Renal cortical epithelial cell (primary cell): ENCODE measurements at regions not wholly inside any gene's neighbourhood (a gene's known extent, or its start where the extent isn't known, plus 50 kb on each side); places are given as distances from the start of the nearest gene placed in this dataset.
"Not testable (repeated sequence)": the region's sequence is repeated elsewhere in the genome, so short reads cannot be mapped to it uniquely, and the experiment has no call there.

Source experiments
- DNase-seq: peaks from one replicate; pipeline ENCODE4 v3.0.0-alpha.2; 2011; ENCODE audit warnings: low read depth

- not testable (repeated sequence) for DNase-seq
These were observed 71.0 kb downstream of the DAPL1 start for GRCh38 chr2:158866082-158866481.

- not testable (repeated sequence) for DNase-seq
These were observed 72.5 kb downstream of the DAPL1 start for GRCh38 chr2:158867531-158868191.

GRCh38 chr2:158868386-158868785, 73.3 kb downstream of the DAPL1 start:
- peak; percentile 8 for DNase-seq

- DNase-seq, result not testable (repeated sequence)
These were observed 74.0 kb downstream of the DAPL1 start for GRCh38 chr2:158869122-158869521.

GRCh38 chr2:158869609-158870008, 74.5 kb downstream of the DAPL1 start:
- DNase-seq, result not testable (repeated sequence)

- no peak for DNase-seq
These were observed 82.9 kb downstream of the DAPL1 start for GRCh38 chr2:158878003-158878402.

GRCh38 chr2:158879229-158879903, 84.2 kb downstream of the DAPL1 start:
- no peak for DNase-seq

GRCh38 chr2:158882297-158882696, 86.1 kb upstream of the TANC1 start:
- no peak for DNase-seq

- not testable (repeated sequence) for DNase-seq
These were observed 83.9 kb upstream of the TANC1 start for GRCh38 chr2:158884552-158884951.

- peak; percentile 16 for DNase-seq
These were observed 83.3 kb upstream of the TANC1 start for GRCh38 chr2:158885018-158885678.

GRCh38 chr2:158885679-158886050, 82.8 kb upstream of the TANC1 start:
- not testable (repeated sequence) for DNase-seq

- no peak for DNase-seq
These were observed 79.1 kb upstream of the TANC1 start for GRCh38 chr2:158889135-158889853.

- no peak for DNase-seq
These were observed 78.0 kb upstream of the TANC1 start for GRCh38 chr2:158890296-158890905.

GRCh38 chr2:158893026-158893425, 75.4 kb upstream of the TANC1 start:
- DNase-seq, result no peak

- no peak for DNase-seq
These were observed 75.0 kb upstream of the TANC1 start for GRCh38 chr2:158893474-158893873.

GRCh38 chr2:158894078-158894477, 74.4 kb upstream of the TANC1 start:
- DNase-seq, result no peak

- DNase-seq, result no peak
These were observed 73.9 kb upstream of the TANC1 start for GRCh38 chr2:158894572-158894971.

- DNase-seq, result no peak
These were observed 68.1 kb upstream of the TANC1 start for GRCh38 chr2:158900345-158900744.

- DNase-seq, result no peak
These were observed 66.4 kb upstream of the TANC1 start for GRCh38 chr2:158902005-158902398.

- DNase-seq, result no peak
These were observed 64.6 kb upstream of the TANC1 start for GRCh38 chr2:158903711-158904405.

GRCh38 chr2:158904627-158905177, 63.7 kb upstream of the TANC1 start:
- no peak for DNase-seq
